H1 (cell line): ENCODE measurements at regions not wholly inside any gene's neighbourhood (a gene's known extent, or its start where the extent isn't known, plus 50 kb on each side); places are given as distances from the start of the nearest gene placed in this dataset.

Experiments
- CREB1 ChIP-seq: IDR thresholded peaks from 2 replicates; pipeline ENCODE4 v1.6.1; 2012; ENCODE audit warnings: inconsistent platforms
- ZNF274 ChIP-seq: IDR thresholded peaks from 2 replicates; pipeline ENCODE4 v1.7.0; 2012; ENCODE audit warnings: low read length, borderline replicate concordance; ENCODE audit errors: extremely low read depth
- TF ChIP-seq, protein P1 (sequence below), 3 experiments: IDR thresholded peaks; 1 replicate in 2 of 3; 2 replicates in 1 of 3; pipeline versions ENCODE4 v1.5.1 to v1.6.1; 2011; ENCODE audit warnings: low read length in 3 of 3, mild to moderate bottlenecking in 3 of 3, inconsistent platforms in 2 of 3, low read depth in 1 of 3, moderate library complexity in 1 of 3; ENCODE audit not compliant: insufficient read depth in 1 of 3; ENCODE audit errors: control extremely low read depth in 1 of 3
- TF ChIP-seq, protein P2 (sequence below): IDR thresholded peaks from 2 replicates; pipeline ENCODE4 v1.6.1; 2011; ENCODE audit warnings: low read length, improper control_type of control experiment

GRCh38 chr3:16055606-16056211 is 118.8 kb upstream of the GALNT15 start:
- TF ChIP-seq, protein P1, sequence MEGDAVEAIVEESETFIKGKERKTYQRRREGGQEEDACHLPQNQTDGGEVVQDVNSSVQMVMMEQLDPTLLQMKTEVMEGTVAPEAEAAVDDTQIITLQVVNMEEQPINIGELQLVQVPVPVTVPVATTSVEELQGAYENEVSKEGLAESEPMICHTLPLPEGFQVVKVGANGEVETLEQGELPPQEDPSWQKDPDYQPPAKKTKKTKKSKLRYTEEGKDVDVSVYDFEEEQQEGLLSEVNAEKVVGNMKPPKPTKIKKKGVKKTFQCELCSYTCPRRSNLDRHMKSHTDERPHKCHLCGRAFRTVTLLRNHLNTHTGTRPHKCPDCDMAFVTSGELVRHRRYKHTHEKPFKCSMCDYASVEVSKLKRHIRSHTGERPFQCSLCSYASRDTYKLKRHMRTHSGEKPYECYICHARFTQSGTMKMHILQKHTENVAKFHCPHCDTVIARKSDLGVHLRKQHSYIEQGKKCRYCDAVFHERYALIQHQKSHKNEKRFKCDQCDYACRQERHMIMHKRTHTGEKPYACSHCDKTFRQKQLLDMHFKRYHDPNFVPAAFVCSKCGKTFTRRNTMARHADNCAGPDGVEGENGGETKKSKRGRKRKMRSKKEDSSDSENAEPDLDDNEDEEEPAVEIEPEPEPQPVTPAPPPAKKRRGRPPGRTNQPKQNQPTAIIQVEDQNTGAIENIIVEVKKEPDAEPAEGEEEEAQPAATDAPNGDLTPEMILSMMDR (IDR thresholded peaks at IDR 0.05; ENCODE audit: control extremely low read depth in 1 of 3, insufficient read depth in 1 of 3, low read depth in 1 of 3, low read length in 3 of 3) = no peak
- TF ChIP-seq ZNF274 (no peak), CREB1 (no peak)
- TF ChIP-seq, protein P2, sequence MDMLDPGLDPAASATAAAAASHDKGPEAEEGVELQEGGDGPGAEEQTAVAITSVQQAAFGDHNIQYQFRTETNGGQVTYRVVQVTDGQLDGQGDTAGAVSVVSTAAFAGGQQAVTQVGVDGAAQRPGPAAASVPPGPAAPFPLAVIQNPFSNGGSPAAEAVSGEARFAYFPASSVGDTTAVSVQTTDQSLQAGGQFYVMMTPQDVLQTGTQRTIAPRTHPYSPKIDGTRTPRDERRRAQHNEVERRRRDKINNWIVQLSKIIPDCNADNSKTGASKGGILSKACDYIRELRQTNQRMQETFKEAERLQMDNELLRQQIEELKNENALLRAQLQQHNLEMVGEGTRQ = no peak
